ENCODE measurements at regions not wholly inside any gene's neighbourhood (a gene's known extent, or its start where the extent isn't known, plus 50 kb on each side); places are given as distances from the start of the nearest gene placed in this dataset.

- DNase-seq = no peak
Observed at GRCh38 chr4:1492651-1493539, 86.7 kb upstream of the NKX1-1 start.

DNA sequence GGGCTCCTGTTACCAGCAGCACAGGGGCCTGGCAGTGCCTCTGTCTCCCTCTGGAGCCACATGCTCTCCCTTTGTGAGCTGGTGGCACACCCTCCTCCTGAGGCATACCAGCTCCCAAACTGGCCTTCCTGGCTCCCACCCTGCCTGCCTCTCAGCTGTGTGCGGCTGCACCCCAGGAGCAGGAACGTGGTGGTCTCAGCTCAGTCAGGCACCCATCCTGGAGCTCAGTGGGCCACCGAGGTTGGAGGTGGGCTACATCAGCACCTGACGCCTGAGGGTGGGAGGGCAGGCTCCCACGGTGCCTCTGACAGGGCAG, 85.9 kb upstream of the NKX1-1 start:
- DNase-seq = no peak

DNA sequence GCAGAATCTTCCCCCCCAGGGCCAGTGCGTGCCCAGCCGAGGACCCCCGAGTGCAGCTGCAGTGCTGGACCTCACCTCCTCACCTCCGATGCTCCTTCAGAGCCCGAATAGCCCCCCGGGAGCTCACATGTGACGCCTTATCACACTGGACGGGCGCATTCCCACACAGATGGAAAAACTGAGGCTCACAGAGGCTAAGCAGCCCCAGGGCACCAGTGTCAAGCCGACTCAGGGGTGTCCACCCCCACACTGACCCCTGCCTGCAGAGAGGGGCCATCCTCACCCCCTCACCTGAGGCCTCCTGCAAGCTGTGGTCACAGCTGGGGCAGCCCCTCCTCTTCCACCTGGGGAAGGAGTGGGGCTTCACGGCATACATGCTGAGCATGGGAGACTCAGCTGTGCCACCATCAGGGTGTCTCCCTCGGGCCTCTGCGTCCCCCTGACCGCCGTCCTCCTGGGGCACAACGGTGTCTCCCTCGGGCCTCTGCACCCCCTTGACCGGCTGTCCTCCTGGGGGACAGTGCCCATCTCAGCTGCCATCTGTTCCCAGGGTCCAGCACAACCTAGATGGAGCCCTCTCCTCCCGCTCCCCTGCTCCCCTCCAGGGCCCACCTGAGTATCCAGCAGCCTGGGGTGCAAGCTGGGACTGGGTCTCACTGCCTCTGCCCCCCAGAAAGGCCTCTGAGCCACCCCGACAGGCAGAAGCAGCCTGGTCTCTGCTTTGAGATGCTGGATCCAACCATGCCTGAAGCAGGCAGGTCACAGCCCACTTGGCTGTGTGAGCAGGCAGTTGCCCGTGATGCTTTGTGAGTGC, 85.3 kb upstream of the NKX1-1 start:
- DNase-seq = no peak

DNA sequence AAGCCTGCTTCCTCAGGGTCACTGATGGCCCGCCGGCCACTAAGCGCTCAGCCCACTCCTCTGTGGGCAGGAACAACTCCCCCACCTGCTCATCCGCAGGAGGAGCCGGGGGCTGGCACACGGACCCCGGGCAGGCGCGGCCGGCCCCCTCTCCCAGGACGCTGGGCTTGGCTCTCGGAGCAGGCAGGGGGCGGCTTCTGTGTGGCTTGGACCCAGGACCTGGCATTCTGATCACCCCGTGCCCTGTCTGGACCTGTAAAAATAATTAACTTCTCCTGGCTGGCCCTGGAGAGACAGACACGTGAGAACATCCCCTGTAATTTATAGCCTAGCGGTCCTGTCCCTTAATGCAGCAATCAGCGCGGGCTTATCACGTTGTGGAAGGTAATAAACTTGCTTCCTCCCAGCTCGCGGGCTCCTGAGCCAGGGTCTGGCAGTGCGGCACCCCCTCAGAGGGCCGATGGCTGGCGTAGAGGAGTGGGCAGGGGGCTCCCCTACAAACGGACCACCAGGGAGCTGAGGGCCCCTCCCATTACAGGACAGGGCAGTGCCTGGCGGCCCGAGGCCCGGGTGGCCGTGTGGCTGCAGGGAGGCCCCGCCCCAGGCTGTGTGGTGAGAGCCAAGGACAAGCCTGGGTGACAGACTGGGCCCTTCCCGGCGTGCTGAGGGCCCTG, 84.5 kb upstream of the NKX1-1 start:
- no peak for DNase-seq

- no peak for DNase-seq
Observed at GRCh38 chr4:1490011-1490653, 83.9 kb upstream of the NKX1-1 start.

GRCh38 chr4:1489639-1489995, 83.4 kb upstream of the NKX1-1 start:
- no peak for DNase-seq

DNA sequence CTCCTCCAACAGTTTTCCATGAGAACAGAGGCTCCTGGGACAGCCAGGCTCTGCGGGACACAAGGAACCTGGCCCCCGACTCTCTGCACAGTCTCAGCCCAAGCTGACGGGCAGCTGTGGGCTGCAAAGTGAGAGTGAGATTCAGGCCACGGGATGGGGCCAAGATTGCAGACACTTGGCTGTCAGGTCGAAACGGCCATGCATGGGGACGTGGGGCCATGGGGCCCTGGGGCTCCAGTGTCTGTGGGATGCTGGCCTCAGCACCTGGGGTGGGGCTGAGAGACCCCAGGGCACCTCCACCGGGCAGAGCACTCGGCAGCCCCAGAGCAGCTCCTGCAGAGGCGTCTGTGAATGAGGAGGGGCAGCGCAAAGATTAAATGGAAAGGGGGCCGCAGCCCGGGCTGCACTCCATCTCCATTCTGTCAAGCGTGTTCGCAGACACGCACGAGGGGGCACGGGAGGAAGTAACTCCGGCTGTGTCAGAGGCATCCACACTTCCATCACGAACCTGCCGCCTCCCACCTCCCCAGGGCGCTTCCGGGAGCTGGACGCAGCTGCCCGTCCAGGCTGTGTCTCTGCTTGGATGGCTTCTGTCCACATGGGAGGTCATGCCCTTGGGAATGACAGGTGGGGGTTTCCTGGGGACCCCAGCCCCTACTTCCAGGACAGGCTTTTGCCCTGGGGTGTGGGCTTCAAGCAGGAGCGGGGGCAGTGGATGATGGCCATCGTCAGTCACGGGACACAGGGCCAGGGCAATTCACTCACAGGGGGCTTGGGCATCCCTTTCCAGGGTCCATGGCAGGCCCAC, 82.8 kb upstream of the NKX1-1 start:
- no peak for DNase-seq

- DNase-seq = no peak
Observed at GRCh38 chr4:1488357-1488756, 82.1 kb upstream of the NKX1-1 start.

DNA sequence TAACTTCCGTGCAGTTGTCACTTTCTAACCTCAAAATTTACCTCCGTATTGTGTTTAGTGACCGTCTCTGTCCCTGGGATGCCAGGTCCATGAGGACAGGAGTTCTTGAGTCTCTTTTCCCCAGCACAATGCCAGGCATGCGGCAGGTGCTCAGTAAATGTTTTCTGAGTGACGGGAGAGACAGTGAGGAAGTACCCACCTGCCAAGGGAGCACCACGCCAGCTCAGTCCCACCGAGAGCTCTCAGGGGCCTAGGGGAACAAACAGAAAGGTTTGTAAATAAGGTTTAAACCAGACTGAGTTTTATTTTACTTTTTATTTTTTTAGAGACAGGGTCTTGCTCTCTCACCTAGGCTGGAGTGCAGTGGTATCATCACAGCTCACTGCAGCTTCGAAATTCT, 81.5 kb upstream of the NKX1-1 start:
- no peak for DNase-seq

GRCh38 chr4:1487106-1487505, 80.9 kb upstream of the NKX1-1 start:
- no peak for DNase-seq

DNA sequence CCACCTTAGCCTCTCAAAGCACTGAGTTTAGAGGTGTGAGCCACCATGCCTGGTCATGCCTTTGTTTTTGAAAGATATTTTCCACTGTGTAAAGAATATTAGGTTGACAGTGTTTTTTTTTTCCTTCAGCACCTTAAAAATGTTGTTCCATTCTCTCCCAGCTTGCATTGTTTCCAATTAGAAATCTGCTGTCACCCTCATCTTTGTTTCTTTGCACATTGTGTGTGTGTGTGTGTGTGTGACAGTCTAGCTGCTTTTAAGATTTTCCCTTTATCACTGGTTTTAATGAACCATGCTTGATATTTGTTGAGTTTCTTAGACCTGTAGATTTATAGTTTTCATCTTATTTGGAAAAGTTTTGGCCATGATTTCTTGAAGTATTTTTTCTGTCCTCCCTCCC, 79.0 kb upstream of the NKX1-1 start:
- DNase-seq = no peak

GRCh38 chr4:1480720-1481119, 74.5 kb upstream of the NKX1-1 start:
- no peak for DNase-seq

- no peak for DNase-seq
Observed at GRCh38 chr4:1479454-1479853, 73.2 kb upstream of the NKX1-1 start.

- no peak for DNase-seq
Observed at GRCh38 chr4:1478766-1479355, 72.6 kb upstream of the NKX1-1 start.

DNA sequence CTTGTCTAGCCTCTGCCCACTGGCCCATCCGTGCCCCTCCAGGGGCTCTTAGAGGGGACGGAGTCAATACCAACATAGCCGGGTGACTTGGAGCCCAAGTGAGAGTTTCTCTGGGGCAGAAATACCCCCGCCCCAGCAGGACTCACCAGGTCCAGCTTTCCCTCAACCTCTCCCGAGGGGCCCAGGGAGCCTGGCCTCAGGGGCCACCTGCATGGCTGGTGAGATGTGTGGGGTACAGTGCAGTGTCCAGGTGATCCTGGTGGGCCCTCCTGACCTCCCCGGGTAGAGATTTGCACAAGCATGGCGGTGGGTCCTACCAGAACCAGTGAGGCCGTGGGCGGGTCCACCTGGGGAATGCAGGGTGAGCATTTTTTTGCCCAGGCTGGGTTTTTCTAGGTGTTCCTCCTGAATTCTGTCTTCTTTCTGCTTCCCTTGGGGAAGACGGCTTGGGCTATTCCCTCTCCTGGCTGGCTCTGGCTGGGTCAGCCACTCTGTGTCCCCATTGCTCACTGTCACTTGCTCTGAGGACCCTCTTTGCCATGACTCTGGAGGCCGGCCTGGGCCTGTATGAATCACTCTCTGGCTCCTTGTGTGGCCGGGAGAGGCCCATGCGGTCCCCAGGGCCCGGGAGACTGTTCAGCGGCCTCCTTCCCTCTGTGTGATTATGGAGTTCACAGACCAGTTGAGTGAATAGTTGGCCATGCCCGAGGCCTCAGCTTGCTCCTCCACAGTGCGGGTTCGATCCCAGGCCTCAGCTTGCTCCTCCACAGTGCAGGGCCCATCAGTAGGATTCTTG, 71.0 kb upstream of the NKX1-1 start:
- DNase-seq = no peak

GRCh38 chr4:1476140-1476513, 69.9 kb upstream of the NKX1-1 start:
- DNase-seq = no peak

DNA sequence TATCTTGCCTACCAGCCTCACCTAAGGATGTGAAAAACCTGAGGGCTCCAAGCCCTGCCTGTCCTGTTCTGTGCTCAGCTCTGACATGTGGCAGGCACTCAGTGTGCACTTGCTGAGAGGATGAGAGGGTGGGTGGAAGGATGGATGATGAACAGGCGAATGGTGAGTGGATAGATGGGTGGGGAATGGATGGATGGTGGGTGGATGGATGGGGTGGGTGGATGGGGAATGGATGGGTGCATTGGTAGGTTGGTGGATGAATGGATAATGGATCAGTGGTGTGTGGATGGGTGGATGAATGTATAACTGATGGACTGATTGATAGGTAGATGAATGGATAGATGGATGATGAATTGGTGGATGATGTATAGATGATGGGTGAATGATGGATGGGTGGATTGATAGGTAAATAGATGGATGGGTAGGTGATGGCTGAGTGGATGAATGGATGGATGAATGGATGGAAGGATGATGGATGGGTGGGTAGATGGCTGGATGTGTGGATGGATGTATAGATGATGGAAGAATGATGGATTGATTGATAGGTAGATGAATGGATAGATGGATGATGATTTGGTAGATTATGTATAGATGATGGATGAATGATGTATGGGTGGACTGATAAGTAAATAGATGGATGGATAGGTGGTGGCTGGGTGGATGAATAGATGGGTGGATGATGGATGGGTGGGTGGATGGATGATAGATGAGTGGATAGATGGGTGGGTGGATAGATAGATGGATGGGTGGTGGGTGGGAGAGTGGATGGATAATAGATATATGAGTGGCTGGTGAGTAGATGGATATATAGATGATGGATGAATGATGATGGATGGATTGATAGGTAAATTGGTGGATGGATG, 69.3 kb upstream of the NKX1-1 start:
- DNase-seq = no peak

DNA sequence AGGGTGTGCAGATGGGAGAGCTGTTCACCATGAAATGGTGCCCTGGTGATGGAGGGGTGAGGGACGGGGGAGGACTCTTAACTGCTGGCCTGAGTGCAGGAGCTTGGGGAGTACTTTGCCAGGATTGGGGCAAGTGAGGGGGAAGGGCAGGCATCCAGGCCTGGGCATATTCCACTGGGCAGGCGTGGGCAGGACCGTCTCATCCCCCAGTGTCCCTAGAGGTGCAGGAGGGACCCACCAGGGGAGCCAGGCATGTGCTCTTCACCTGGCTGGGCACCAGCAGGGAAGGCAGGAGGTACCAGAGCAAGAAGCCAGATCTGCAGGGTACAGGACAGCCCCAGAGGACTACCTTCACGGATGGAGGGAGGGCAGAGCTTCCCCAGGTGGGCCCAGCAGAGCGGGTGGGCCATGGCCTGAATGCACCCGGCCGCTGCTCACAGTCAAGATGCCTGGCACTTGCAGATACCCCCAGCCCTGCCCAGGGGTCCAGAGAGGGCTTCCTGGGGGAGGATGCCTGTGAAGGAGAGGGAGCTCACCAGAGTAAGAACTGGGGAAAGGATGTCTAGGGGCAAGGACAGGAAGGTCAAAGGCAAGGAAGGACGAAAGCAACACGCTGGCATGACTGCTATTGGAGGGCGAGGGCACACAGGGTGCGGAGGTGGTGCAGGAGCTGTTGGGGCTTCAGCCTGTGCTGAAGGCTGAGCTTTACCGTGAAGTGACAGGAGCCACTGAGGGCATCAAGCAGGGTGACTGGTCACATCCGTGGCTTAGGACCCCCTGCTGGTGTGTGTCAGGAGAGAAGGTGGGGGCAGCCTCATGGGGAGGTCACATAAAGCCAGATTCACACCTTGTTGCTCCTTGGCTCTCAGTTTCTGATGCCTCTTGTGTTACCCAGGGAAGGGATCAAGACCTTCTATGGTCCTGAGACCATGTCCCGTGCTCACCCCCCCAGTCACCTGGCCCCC, 68.2 kb upstream of the NKX1-1 start:
- DNase-seq = no peak

GRCh38 chr4:1473718-1474117, 67.5 kb upstream of the NKX1-1 start:
- no peak for DNase-seq

Data from NCI-H446 (cell line).